ENCODE measurements at regions not wholly inside any gene's neighbourhood (a gene's known extent, or its start where the extent isn't known, plus 50 kb on each side); places are given as distances from the start of the nearest gene placed in this dataset.

- Histone ChIP-seq H3K27ac (no peak overlapping the region), H3K4me1 (replicated peaks in 1 of 2) (peaks cover 0 to 14% of the 10 kb centered on the region in 2 donors), H3K4me3 (no peak overlapping the region)
- WGBS, 10 experiments: 74 to 100% (median 92%) methylated on average over 1 to 4 of the region's 5 CpGs; no CpG with 5 or more reads in 2 of the 10 experiments
- in situ Hi-C loops (cut with MboI; ENCODE audit: low pct_unique_long_range_greater_than_20kb in 2 of 9, low sequenced_read_pairs in 9 of 9, unreplicated experiment in 9 of 9): no loop called here
- ATAC-seq (replicated peaks in 6 of 8): no peak
Measured at GRCh38 chr16:54480429-54480828, 193.8 kb upstream of the IRX3 start.

GRCh38 chr16:54479546-54479945 is 193.0 kb upstream of the IRX3 start:
- Histone ChIP-seq H3K4me3 (no peak overlapping the region), H3K4me1 (replicated peaks in 1 of 2) (peaks cover 0 to 14% of the 10 kb centered on the region in 2 donors), H3K27ac (no peak overlapping the region)
- 27 to 100% (median 83%) methylated on average over 1 of the region's 1 CpG; no CpG with 5 or more reads in 1 of the 10 experiments for WGBS, 10 experiments
- in situ Hi-C loops (cut with MboI; ENCODE audit: low pct_unique_long_range_greater_than_20kb in 2 of 9, low sequenced_read_pairs in 9 of 9, unreplicated experiment in 9 of 9): no loop called here
- ATAC-seq (replicated peaks in 6 of 8): no peak

- H3K4me3 ChIP-seq: no peak overlapping the region
- H3K27ac ChIP-seq: no peak overlapping the region
- WGBS, 10 experiments: 12 to 88% (median 61%) methylated on average over 2 to 6 of the region's 6 CpGs; no CpG with 5 or more reads in 1 of the 10 experiments
- in situ Hi-C loops (cut with MboI; ENCODE audit: low pct_unique_long_range_greater_than_20kb in 2 of 9, low sequenced_read_pairs in 9 of 9, unreplicated experiment in 9 of 9): no loop called here
- peaks cover 0 to 4% of the 10 kb centered on the region in 2 donors for H3K4me1 ChIP-seq (replicated peaks in 1 of 2)
- no peak for ATAC-seq (replicated peaks in 6 of 8)
Measured at GRCh38 chr16:54477714-54478113, 191.1 kb upstream of the IRX3 start.

- Histone ChIP-seq H3K27ac (no peak overlapping the region), H3K4me3 (no peak overlapping the region), H3K4me1 (replicated peaks in 1 of 2) (no peaks in the 10 kb centered on the region)
- no peak for ATAC-seq (replicated peaks in 6 of 8)
- WGBS, 10 experiments: 0 to 83% (median 57%) methylated on average over 1 to 4 of the region's 5 CpGs; no CpG with 5 or more reads in 3 of the 10 experiments
- in situ Hi-C loops (cut with MboI; ENCODE audit: low pct_unique_long_range_greater_than_20kb in 2 of 9, low sequenced_read_pairs in 9 of 9, unreplicated experiment in 9 of 9): no loop called here
Measured at GRCh38 chr16:54475019-54475601, 188.5 kb upstream of the IRX3 start.

- H3K4me1 ChIP-seq (replicated peaks in 1 of 2): no peaks in the 10 kb centered on the region
- 5 to 93% (median 77%) methylated on average over 2 to 6 of the region's 8 CpGs; no CpG with 5 or more reads in 1 of the 10 experiments for WGBS, 10 experiments
- no peak overlapping the region for H3K27ac ChIP-seq
- H3K4me3 ChIP-seq: no peak overlapping the region
- in situ Hi-C loops (cut with MboI; ENCODE audit: low pct_unique_long_range_greater_than_20kb in 2 of 9, low sequenced_read_pairs in 9 of 9, unreplicated experiment in 9 of 9): no loop called here
- no peak for ATAC-seq (replicated peaks in 6 of 8)
Measured at GRCh38 chr16:54473226-54473993, 186.8 kb upstream of the IRX3 start.

- Histone ChIP-seq H3K4me3 (no peak overlapping the region), H3K27ac (no peak overlapping the region), H3K4me1 (replicated peaks in 1 of 2) (peaks cover 0 to 2% of the 10 kb centered on the region in 2 donors)
- no peak for ATAC-seq (replicated peaks in 6 of 8)
- in situ Hi-C loops (cut with MboI; ENCODE audit: low pct_unique_long_range_greater_than_20kb in 2 of 9, low sequenced_read_pairs in 9 of 9, unreplicated experiment in 9 of 9): no loop called here
- WGBS, 10 experiments: 78 to 100% (median 90%) methylated on average over 1 to 2 of the region's 2 CpGs; no CpG with 5 or more reads in 3 of the 10 experiments
Measured at GRCh38 chr16:54467398-54467797, 180.8 kb upstream of the IRX3 start.

- Histone ChIP-seq H3K4me3 (no peak overlapping the region), H3K4me1 (replicated peaks in 1 of 2) (peaks cover 0 to 2% of the 10 kb centered on the region in 2 donors), H3K27ac (no peak overlapping the region)
- in situ Hi-C loops (cut with MboI; ENCODE audit: low pct_unique_long_range_greater_than_20kb in 2 of 9, low sequenced_read_pairs in 9 of 9, unreplicated experiment in 9 of 9): no loop called here
- ATAC-seq (replicated peaks in 6 of 8): no peak
- 80 to 100% (median 100%) methylated on average over 1 to 3 of the region's 3 CpGs; no CpG with 5 or more reads in 5 of the 10 experiments for WGBS, 10 experiments
Measured at GRCh38 chr16:54466233-54466632, 179.6 kb upstream of the IRX3 start.

- Histone ChIP-seq H3K4me1 (replicated peaks in 1 of 2) (peaks cover 4 to 13% of the 10 kb centered on the region in 2 donors), H3K27ac (no peak overlapping the region), H3K4me3 (no peak overlapping the region)
- no peak for ATAC-seq (replicated peaks in 6 of 8)
- WGBS, 10 experiments: 73 to 100% (median 89%) methylated on average over 2 to 4 of the region's 4 CpGs; no CpG with 5 or more reads in 2 of the 10 experiments
- in situ Hi-C loops (cut with MboI; ENCODE audit: low pct_unique_long_range_greater_than_20kb in 2 of 9, low sequenced_read_pairs in 9 of 9, unreplicated experiment in 9 of 9): no loop called here
Measured at GRCh38 chr16:54465063-54465462, 178.5 kb upstream of the IRX3 start.

GRCh38 chr16:54462771-54463170 is 176.2 kb upstream of the IRX3 start:
- no peak overlapping the region for H3K4me3 ChIP-seq
- 75 to 100% (median 90%) methylated on average over 1 to 2 of the region's 2 CpGs; no CpG with 5 or more reads in 4 of the 10 experiments for WGBS, 10 experiments
- no peak overlapping the region for H3K27ac ChIP-seq
- ATAC-seq (replicated peaks in 6 of 8): no peak
- in situ Hi-C loops (cut with MboI; ENCODE audit: low pct_unique_long_range_greater_than_20kb in 2 of 9, low sequenced_read_pairs in 9 of 9, unreplicated experiment in 9 of 9): no loop called here
- peaks cover 7 to 22% of the 10 kb centered on the region in 2 donors for H3K4me1 ChIP-seq (replicated peaks in 1 of 2)

GRCh38 chr16:54462151-54462651 is 175.6 kb upstream of the IRX3 start:
- H3K4me3 ChIP-seq: no peak overlapping the region
- in situ Hi-C loops (cut with MboI; ENCODE audit: low pct_unique_long_range_greater_than_20kb in 2 of 9, low sequenced_read_pairs in 9 of 9, unreplicated experiment in 9 of 9): no loop called here
- no peak overlapping the region for H3K27ac ChIP-seq
- peaks cover 7 to 22% of the 10 kb centered on the region in 2 donors for H3K4me1 ChIP-seq (replicated peaks in 1 of 2)
- 0 to 100% (median 36%) methylated on average over 1 to 2 of the region's 2 CpGs; no CpG with 5 or more reads in 1 of the 10 experiments for WGBS, 10 experiments
- ATAC-seq (replicated peaks in 6 of 8): peak in 1 of 8 experiments; percentile 47

GRCh38 chr16:54460263-54460860 is 173.8 kb upstream of the IRX3 start:
- Histone ChIP-seq H3K27ac (peak overlapping the region in 1 of 2 donors; percentile 59), H3K4me3 (no peak overlapping the region), H3K4me1 (replicated peaks in 1 of 2) (peaks cover 18 to 37% of the 10 kb centered on the region in 2 donors)
- in situ Hi-C loops (cut with MboI; ENCODE audit: low pct_unique_long_range_greater_than_20kb in 2 of 9, low sequenced_read_pairs in 9 of 9, unreplicated experiment in 9 of 9): no loop called here
- ATAC-seq (replicated peaks in 6 of 8): peak in 5 of 8 experiments; percentile 60 to 87 (median 85)
- 4 to 84% (median 64%) methylated on average over 1 to 9 of the region's 11 CpGs for WGBS, 10 experiments

GRCh38 chr16:54459509-54460262 is 173.1 kb upstream of the IRX3 start:
- WGBS, 10 experiments: 8 to 84% (median 66%) methylated on average over 3 to 12 of the region's 13 CpGs
- ATAC-seq (replicated peaks in 6 of 8): peak in 6 of 8 experiments; percentile 2 to 49 (median 28)
- Histone ChIP-seq H3K4me3 (no peak overlapping the region), H3K4me1 (replicated peaks in 1 of 2) (peaks cover 25 to 43% of the 10 kb centered on the region in 2 donors), H3K27ac (peak overlapping the region in 1 of 2 donors; percentile 59)
- in situ Hi-C loops (cut with MboI; ENCODE audit: low pct_unique_long_range_greater_than_20kb in 2 of 9, low sequenced_read_pairs in 9 of 9, unreplicated experiment in 9 of 9): no loop called here
